ENCODE measurements at regions not wholly inside any gene's neighbourhood (a gene's known extent, or its start where the extent isn't known, plus 50 kb on each side); places are given as distances from the start of the nearest gene placed in this dataset.

DNA sequence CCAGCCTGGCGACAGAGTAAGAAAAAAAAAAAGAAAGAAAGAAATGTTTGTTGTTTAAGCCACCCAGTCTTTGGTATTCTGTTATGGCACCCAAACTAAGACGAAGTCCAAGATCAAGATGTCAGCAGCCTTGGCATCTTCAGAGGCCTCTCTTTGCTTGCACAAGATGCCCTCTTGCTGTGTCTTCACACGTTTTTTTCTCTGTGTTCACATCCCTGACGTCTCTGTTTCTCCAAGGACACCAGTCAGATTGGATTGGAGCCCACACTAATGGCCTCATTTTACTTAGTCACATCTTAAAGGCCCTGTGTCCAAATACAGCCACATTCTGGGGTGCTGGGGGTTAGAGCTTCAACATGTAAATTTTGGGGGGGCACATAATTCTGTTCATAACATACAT lies 380.9 kb downstream of the GJA1 start:
- no peak for TF ChIP-seq EZH2 (IDR thresholded peaks at IDR 0.05; ENCODE audit: borderline replicate concordance, low read length)
- TF ChIP-seq, protein P1, sequence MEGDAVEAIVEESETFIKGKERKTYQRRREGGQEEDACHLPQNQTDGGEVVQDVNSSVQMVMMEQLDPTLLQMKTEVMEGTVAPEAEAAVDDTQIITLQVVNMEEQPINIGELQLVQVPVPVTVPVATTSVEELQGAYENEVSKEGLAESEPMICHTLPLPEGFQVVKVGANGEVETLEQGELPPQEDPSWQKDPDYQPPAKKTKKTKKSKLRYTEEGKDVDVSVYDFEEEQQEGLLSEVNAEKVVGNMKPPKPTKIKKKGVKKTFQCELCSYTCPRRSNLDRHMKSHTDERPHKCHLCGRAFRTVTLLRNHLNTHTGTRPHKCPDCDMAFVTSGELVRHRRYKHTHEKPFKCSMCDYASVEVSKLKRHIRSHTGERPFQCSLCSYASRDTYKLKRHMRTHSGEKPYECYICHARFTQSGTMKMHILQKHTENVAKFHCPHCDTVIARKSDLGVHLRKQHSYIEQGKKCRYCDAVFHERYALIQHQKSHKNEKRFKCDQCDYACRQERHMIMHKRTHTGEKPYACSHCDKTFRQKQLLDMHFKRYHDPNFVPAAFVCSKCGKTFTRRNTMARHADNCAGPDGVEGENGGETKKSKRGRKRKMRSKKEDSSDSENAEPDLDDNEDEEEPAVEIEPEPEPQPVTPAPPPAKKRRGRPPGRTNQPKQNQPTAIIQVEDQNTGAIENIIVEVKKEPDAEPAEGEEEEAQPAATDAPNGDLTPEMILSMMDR (IDR thresholded peaks at IDR 0.05; ENCODE audit: low read length), result no peak

All from OCI-LY1 (cell line).